ENCODE measurements at regions not wholly inside any gene's neighbourhood (a gene's known extent, or its start where the extent isn't known, plus 50 kb on each side); places are given as distances from the start of the nearest gene placed in this dataset.

DNA sequence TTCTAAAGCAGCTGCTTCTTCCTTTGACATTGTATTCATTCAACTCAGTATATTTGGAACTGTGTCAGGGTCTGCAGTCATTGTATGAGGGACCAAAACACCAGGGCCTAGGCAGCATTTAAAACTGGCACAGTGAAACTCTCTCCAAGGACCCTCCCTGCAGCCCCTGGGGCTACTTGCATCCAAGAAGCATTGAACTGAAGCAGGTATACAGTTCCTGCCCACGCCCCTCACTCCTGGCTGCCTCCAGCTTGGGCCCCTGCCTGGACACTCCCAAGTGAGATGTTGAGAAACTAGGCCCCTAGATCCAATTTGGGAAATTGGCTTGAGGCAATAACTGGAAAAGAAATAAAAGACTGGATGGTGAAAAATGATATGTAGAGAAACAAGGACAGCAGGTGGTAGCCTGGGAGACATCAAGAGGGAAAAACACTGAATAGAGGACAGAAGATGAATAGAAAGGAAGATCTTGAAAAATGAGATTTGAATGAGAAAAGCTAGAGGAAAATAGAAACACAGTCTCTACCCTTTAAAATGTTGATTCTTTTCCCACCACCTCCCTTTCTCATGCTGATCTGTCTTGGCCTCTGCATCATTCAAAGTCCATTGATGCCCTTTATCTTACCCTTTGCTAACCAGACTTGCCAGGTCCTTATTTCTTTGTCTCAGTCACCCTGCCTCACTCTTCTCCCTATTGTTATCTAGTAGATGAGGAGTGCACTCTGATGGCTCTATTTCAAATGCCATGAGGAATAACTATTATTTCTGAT, 368.8 kb upstream of the CDH8 start (continued):
- TF ChIP-seq SMAD5 (IDR thresholded peaks at IDR 0.05; ENCODE audit: low read depth) (no peak), KLF5 (IDR thresholded peaks at IDR 0.05; ENCODE audit: partially characterized antibody) (no peak), EGR1 (IDR thresholded peaks at IDR 0.05; ENCODE audit: borderline replicate concordance in 1 of 2, low read depth in 2 of 2, low read length in 2 of 2) (no peak), WRNIP1 (IDR thresholded peaks at IDR 0.05; ENCODE audit: borderline replicate concordance, low read depth, low read length) (no peak)

DNA sequence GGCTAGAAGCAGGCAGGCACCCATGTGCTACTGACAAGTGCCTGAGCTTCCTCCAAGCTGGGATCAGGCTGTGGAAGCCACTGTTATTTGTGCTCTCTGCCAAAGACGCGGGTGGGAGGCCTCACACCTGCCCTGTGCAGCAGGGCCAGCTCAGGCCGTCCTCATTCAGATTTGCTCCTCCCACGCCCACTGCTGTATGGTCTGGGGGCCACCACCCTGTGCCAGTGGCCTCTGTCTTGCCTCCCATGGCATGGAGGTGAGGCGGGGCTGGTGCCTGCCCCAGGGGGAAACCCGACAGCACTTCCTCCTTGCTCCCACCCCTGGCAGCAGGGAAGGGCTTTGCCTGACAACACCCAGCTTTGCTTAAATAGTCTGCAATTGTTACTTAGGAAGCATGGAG, 356.5 kb upstream of the CDH8 start:
- ChIA-PET POLR2A (no interaction called here), SMC1A (ENCODE audit: uncharacterized antibody, unreplicated experiment) (no interaction called here), CTCF (interaction anchor here (0.6 kb wide), 1 partner anchor 421 kb away, joined by 3 read pairs; no protein-coding TSS in a partner anchor), RAD21 (ENCODE audit: unreplicated experiment) (no interaction called here)
- Histone ChIP-seq H4K20me1 (ENCODE audit: control insufficient read depth, insufficient read depth) (no peaks in the 10 kb centered on the region), H3K4me2 (ENCODE audit: control insufficient read depth, insufficient read depth) (no peak overlapping the region), H3K36me3 (ENCODE audit: control insufficient read depth in 2 of 2, insufficient read depth in 2 of 2, low read length in 1 of 2) (no peaks in the 10 kb centered on the region), H3K27me3 (replicated peaks in 1 of 2; ENCODE audit: control insufficient read depth in 2 of 2, insufficient read depth in 2 of 2, low read length in 1 of 2) (no peaks in the 10 kb centered on the region), H3K79me2 (ENCODE audit: control insufficient read depth, insufficient read depth, low read length) (no peaks in the 10 kb centered on the region), H3K4me3 (no peak overlapping the region), H2AFZ (ENCODE audit: control insufficient read depth, low read depth, low read length) (no peak overlapping the region), H3K4me1 (ENCODE audit: control insufficient read depth, insufficient read depth, low read length) (no peaks in the 10 kb centered on the region), H3K9ac (ENCODE audit: control insufficient read depth, insufficient read depth, low read length) (no peak overlapping the region), H3K9me3 (replicated peaks; ENCODE audit: control insufficient read depth, insufficient read depth, low read length) (no peaks in the 10 kb centered on the region), H3K27ac (ENCODE audit: control insufficient read depth, insufficient read depth) (no peak overlapping the region)
- DNase-seq (ENCODE audit: low read depth, low spot score): no peak
- in situ Hi-C loops (cut with MboI): no loop called here
- intact Hi-C loops (cut with micrococcal nuclease; ENCODE audit: unreplicated experiment): no loop called here
- TF ChIP-seq DPF2 (IDR thresholded peaks at IDR 0.05) (no peak), POU2F2 (IDR thresholded peaks at IDR 0.05; ENCODE audit: borderline replicate concordance, low read depth, low read length) (no peak), KDM1A (IDR thresholded peaks at IDR 0.05; ENCODE audit: borderline replicate concordance) (no peak)
- BruUV-seq (replicated peaks): no TSS peak
- FAIRE-seq: no peak
- ATAC-seq: no peak
- 4% methylated on average over 6 of the region's 6 CpGs for WGBS (ENCODE audit: insufficient coverage, insufficient replicate concordance, low lambda C conversion rate, missing lambda C conversion rate)
